NT2/D1 (cell line): ENCODE measurements at regions not wholly inside any gene's neighbourhood (a gene's known extent, or its start where the extent isn't known, plus 50 kb on each side); places are given as distances from the start of the nearest gene placed in this dataset.

Source experiments
- SUZ12 ChIP-seq: IDR thresholded peaks from 2 replicates; pipeline ENCODE4 v1.6.1; 2011; ENCODE audit not compliant: insufficient read length, insufficient read depth; ENCODE audit errors: extremely low read depth
- YY1 ChIP-seq: IDR thresholded peaks from 2 replicates; pipeline ENCODE4 v1.6.1; 2011; ENCODE audit not compliant: insufficient read length, insufficient read depth
- ZNF274 ChIP-seq: IDR thresholded peaks from 2 replicates; pipeline ENCODE4 v1.6.1; 2011; ENCODE audit warnings: mild to moderate bottlenecking, low read depth, low read length

DNA sequence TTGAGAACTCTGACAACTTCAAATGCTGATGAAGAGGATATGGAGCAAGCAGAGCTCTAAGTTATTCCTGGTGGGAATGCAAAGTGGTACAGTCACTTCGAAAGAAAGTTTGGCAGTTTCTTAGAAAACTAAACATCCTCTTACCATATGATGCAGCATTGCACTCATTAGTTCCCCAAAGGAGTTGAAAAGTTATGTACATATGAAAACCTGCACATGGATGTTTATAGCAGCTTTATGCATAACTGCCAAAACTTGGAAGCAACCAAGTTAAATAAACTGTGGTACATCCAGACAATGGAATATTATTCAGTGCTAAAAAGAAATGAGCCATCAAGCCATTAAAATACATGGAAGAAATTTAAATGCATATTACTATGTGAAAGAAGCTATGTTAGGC, 779.3 kb upstream of the COBL start:
- TF ChIP-seq ZNF274: no peak
- TF ChIP-seq YY1: no peak
- TF ChIP-seq SUZ12: no peak
